OCI-M1 (cell line): ENCODE measurements at regions not wholly inside any gene's neighbourhood (a gene's known extent, or its start where the extent isn't known, plus 50 kb on each side); places are given as distances from the start of the nearest gene placed in this dataset.

Experiments
- DNase-seq: peaks from one replicate; lab custom pipeline; 2025; lab: John Stamatoyannopoulos, UW

DNA sequence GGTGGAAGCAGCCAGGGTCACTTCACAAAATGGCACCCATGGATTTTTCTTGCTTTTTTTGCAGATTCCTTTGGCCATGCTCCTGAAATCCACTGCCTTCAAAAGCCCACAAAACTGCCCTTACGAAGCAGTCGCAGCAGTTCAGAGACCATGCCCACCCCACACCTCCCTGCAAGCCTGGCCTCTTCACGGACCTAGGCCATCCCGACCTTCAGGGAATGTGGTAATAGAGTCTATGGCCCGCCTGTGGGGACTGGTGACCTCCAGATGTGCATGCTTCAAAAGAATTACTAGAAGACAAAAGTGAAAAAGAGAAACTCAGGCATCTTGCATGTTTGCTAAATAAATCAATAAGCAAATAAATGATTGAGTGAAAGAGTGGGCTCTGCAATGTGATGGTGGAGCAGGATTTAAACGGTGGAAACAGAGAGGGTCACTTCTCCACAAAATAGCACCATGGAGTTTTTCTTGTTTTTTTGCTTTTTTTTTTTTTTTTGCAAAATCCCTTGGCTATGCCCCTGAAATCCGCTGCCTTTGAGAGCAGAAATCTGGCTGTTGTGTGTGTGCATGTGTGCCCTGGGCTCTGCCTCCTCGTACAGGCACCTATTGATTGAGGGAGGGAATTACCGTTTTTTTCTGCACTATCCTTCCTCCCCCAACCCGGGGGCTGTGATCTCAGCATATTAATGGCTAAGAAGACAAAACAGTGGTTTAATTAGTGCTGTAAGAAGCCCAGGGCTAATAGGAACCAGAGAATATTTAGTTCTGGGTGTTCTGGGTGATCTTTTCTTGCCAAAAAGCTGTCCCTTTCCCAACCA is 107.4 kb downstream of the PXDC1 start:
- no peak for DNase-seq

DNA sequence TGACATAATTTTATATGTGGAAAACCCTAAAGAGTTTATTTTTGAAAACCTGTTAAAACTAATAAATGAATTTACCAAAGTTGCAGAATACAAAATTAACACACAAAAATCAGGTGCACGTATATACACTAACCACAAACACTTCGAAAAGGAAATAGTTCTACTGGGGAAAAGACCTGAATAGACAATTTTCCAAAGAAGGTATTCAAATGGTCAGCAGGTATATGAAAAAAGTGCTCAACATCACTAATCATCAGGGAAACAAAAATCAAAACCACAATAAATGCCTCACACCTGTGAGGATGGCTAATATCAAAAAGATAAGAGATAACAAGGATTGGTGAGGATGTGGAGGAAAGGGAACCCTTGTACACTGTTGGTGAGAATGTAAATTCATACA is 110.6 kb downstream of the PXDC1 start:
- no peak for DNase-seq

DNA sequence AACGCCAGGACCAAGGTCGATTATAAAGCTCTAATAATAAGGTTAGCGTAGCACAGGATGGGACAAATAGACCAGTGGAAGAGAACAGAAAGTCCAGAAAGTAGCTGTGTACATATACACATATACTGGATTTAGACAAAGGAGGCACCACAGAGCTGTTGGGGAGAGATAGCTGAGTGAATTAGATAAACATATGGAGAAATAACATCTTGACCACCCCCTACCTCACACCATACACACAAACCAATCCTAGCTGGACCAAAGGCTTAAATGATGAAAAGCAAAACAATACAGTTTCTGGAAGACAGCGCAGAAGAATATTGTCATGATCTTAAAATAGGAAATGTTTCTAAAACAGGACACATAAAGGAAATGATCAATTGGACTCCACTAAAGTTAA is 112.9 kb downstream of the PXDC1 start:
- DNase-seq, result peak; percentile 16

DNA sequence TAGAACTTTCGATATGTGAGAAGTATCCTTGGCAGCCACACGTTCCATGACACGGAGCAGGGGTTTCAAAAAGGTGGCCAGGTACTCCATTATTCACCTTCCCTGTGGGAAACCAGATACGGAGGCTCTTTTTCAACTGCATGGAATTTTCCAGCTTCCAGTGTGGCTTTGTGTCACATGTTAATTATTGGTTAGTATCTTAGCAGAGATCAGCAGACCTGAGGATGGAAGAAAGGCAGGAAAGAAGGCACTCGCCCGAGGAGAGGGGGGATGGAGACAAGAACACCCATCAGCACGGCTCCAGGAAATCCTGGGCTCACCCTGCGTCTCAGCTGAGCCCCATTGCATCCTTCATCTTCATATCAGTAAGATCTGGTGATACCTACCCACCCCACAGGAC is 115.5 kb downstream of the PXDC1 start:
- DNase-seq, result no peak

DNA sequence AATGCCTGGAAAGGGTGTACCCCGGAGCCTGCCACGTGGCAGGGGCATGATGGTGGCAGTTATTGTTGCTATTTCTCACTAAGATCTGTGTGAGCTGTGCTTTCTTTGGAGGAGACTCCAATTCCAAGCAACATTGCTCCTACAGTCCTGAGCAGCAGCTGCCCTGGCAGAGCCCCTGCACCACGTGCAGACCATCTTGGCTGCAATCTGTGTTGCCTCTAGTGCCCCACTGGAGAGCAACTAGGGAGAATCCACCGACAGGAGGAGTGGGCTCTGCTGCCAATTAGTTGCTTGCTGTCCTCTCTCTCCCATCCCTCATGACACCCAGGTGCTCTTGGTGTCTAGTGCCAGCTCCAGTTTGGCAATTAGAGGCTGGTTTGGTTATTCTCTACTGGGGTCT is 116.0 kb downstream of the PXDC1 start:
- DNase-seq, result no peak

DNA sequence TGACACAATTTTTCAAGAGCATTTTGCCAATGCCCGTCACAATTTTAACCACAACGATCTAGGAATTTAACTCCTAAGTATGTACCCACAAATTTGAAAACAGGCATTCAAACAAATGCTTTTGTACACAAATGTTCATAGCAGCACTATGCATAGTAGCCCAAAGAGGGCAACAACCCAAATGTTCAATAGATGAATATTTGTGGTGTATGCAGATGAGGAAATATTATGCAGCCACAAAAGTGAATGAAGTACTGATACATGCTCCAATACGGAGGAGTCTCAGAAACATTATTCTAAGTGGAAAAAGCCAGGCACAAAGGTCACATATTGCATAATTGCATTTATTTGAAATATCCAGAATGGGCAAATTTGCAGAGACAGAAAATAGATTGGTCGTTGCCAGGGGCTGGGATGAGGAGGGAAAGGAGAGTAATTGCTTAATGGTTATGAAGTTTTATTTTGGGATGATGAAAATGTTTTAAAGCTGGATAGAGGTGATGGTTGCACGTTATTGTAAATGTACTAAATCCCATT is 117.2 kb downstream of the PXDC1 start:
- no peak for DNase-seq

DNA sequence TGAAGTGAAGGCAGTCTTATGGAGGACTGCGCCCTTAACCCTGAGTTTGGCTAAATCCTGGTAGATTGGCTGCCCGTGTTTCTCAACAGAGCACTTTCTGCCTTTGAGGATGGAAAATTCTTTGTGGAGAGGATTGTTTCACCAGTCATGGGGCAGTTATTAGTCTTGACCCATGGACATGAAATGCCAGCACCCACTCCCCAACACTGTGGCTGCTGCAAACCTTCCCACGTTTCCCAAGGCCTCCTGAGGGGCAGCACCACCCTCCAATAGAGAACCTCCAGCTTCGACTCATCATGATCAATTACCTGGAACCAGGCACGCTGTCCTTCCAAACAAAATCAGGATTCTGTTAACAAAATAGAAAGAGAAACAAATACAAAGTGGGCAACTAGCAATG is 117.8 kb downstream of the PXDC1 start:
- DNase-seq, result no peak

DNA sequence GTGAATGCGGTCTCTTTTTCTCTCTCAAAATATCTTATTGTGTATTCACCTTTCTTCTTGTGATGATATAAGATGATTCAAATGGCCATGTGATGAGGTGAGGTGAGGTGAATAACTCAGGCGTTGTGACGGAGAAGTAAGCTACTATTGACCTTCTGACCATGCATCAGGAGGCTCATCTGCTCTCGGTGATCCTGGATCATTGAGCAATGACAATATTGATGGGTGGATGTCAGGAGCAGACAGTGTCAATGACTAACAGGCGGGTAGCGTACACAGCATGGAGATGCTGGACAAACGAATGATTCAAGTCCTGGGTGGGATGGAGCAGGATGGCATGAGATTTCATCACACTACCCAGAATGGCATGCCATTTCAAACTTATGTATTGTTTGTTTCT is 119.6 kb downstream of the PXDC1 start:
- no peak for DNase-seq

DNA sequence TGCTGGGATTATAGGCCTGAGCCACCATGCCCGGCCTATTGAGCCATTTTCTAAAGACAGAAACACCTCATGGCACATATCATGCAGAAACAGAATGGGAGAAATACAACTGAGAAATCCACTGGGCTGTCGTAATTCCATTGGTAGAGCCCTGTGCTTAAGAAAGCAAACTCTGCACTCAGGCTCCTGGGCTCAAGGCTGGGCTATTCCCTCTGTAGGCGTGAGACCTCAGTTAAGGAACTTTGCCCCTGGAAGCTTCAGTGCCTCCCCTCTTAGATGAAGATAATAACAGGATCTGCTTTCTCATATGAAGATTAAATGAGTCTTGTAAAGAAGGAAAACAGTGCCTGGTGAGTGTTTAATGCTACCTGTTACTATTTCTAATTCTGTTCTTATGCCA is 120.3 kb downstream of the PXDC1 start:
- no peak for DNase-seq

DNA sequence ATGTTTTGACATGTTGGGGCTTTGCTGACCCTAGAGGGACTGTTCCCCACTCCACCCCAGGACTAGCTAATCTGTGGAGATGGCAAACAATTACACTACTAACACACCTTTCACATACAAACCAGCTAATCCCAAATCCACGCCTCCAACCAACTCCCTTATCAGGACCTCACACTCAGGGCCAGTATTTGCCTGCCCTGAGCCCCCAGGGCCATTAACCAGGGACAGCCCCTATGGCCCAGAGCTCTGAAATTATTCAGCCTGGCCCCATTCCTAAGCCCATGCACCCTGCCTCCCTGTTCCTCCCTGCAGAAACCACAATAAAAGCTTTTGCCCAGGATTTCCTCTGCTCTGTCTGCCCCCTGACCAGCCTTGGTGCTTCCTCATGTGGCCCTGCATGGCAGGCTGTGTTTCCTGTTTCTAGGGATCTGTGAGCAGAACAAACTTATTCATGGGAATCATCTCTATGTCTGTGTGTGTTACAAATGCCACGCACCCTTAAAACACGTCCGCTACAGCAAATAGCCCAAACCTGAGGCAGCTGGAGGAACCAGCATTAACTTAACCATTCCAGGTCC is 121.2 kb downstream of the PXDC1 start:
- no peak for DNase-seq

DNA sequence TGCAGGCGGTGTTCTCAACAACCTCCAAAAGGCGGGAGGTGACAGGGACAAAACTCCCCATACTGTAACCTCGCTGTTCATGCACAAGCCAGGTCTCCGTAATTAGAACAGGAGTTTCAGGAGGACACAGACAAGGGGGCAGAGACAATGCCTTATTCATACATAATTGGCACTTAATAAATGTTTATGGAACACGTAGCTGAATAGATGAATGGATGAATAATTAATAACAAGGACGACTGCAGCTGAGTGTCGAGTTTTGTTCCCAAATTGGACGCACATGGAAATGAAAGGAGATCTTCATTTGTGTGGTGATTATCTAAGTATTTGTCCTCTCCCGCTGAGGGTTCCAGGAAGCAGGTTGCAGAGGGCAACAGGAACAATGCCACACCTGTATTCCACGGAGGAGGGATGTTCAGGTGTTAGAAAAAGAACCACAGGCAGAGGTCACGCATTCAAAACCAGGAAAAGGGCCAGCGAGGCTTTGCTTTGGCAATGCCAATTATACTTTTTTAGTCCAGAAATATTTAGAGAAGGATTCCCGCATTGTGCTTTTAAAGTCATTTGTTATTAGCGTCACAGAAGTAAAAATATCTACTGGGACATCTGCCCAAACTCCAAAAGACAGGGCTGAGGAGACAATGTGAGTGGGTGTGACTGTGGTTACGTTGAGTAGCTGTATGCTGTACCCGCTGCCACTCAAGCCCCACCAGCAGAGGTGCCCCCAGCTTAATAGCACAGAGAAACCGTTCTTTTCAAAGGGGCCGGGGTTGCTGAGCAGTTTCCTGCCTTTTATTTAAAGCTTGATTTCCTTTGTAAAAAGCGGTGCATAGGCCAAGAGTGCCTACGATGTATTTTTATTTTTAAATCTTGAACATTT is 123.3 kb downstream of the PXDC1 start:
- DNase-seq, result peak; percentile 9

DNA sequence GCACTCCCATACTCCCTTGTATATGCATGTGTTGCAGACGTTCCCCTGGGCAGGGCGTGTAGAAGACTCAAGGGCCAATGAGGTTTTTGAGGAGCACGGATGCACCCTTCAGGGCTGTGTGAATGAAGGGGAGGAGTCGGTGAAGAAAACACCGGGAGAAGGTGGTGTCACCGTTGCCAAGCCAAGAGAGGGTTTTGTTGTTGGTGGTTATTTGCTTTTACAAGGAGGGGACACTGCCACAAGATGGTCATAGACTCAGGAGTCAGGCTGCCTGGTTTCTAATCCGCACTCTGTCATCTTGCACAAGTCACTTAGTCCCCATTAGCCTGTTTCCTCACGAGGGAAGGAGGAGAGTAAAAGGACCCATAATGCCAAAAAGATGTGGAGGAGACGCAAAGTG is 124.0 kb downstream of the PXDC1 start:
- DNase-seq, result no peak

DNA sequence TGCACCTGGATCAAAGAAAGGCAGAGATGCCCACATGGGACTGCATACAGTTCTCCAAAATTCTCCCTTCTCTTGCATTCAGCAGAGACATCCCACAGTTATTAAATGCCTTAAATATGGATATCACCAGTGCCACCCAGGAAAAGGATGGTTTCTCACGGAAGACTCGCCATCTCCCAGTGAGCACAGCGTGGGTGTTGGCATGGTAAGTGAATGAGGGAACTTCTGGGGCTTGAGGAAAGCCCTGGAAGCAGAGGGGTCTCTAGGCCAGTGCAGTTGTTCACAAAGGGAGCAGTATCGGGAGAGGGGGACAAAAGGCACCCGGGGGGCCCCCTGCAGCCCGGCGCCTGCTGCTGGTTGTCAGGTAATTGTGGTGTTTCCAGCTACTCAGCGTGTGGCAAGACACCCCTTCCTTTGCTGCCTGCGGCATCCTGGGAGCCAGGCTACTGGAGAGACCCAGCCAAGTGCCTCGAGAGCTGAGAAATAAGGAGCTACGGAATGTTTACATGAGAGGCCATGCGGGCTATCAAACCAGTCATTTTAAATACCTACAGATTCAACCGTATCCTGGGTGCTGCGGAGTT is 125.4 kb downstream of the PXDC1 start:
- DNase-seq, result no peak

DNA sequence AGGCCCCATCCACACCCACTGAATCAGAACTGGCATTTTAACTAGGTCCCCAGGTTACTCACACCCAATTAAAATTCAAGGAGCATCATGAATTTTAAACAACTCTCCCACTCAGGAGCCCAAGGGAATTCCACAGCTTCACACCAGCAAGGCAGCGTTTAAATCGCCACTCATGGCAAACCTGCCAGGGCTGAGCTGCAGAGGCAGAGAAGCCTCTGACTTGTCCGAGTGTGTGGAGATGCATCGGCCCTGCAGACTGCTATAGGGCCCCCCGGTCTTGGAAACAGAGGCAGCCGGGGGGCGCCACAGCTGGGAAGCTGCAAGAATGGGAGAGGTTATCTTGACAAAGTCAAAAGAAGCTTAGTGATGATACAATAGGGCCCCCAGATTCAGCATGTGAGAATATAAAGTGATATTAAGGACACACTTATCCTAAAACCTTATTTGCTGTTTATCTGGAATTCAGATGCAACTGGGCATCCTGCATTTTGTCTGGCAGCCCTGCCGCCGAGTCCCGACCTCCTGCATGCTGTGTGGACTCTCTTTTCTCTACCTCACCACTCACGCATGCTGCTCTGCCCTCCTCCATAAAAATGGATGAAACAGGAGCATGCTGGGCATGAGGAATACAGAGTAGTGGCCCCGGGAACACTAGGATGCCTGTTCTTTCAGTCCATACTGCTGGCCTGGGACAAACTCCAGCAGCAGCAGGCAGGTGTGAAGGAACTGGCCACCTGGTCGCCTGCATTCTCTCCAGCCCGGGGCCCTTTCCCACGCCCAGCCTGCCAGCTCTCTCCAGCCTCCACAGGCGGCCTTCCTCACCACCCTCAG is 126.1 kb downstream of the PXDC1 start:
- DNase-seq, result no peak

DNA sequence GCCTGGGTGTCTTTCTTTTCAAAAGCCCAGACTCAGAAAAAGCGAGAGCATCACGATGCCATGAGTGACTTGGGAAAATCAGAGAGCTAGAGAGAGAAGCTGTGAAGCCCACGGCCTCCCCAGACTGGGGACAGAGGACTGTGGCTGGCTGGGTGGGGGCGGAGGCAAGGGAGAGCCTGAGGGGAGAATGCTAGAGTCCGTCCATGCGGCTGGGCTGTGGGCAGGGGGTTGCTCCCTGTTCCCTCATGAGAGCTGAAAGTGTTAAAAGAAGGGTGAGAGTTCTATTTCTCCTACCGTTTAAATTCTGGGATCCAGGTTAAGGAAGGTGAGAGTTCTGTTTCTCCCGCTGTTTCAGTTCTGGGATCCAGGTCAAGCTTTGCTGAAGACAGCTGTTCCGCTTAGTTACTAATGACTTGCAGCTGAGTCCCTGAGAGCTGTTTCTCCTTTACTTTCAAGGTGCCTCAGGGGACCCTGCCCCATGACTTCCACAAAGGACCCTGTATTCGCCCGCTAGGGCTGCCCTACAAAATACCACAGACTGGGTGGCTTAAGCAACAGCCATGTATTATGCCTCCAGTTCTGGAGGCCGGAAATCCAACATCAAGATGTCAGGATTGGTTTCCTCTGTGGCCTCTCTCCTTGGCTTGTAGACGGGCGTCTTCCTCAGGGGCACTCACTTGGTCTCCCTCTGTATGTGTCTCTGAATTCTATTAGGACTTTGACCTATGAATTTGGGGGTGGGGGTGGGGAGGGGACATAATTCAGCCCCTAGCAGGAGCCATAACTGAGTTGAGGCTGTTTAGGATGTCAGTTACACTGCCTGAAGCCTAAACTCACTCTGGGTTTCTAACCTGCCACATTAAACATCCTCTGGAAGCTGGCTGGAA is 127.0 kb downstream of the PXDC1 start:
- DNase-seq, result no peak

DNA sequence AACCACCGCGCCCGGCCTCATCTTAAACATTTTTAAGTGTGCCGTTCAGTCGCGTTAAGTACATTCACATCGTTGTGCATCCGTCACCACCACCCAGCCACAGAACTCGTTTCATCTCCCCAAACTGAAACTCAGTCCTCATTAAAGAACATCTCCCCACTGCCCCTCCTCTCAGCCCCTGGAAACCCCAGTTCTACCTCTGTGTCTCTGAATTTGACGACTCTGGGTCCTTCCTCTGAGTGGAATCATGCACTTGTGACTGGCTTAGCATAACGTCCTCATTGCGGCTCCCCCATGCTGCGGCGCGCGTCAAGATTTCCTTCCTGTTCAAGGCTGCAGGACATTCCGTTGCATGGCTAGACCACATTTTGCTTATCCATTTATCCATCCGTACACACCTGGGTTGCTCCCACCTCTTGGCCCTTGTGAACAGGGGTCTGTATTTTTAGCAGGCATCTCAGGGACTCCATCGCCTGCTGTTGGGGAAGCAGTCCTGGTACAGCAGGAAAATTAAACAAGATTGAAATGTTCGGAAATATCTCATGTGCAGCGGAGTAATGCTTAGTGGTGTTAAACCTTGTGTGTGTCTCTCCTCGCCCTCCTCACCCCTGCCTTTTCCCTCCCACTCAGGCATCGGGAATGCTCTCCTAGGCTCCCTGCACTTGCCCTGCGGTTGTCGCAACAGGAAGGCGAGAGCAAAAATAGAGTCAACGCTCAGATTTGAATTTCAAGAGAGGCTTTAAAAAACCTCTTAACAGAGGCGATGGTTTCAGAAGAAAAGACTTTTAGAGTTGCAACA is 127.9 kb downstream of the PXDC1 start:
- no peak for DNase-seq

DNA sequence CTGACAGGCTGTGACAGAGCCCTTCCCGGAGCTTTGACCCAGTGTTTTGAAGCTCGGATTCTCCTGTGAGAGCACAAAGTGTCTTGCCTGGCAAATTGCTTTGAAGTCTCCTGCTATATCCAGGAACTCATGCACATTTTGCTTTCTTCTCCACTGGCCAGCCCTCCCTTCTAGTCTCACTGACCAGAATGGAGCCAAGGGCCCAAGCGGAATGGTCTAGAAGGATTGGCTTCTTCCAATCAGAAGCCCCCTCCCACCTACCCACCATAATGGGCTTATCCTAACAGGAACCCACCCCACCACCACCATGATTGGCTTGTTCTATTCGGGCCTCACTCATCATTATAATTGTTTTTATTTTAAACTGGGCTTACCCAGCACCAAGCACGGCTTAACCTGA is 130.1 kb downstream of the PXDC1 start:
- no peak for DNase-seq

DNA sequence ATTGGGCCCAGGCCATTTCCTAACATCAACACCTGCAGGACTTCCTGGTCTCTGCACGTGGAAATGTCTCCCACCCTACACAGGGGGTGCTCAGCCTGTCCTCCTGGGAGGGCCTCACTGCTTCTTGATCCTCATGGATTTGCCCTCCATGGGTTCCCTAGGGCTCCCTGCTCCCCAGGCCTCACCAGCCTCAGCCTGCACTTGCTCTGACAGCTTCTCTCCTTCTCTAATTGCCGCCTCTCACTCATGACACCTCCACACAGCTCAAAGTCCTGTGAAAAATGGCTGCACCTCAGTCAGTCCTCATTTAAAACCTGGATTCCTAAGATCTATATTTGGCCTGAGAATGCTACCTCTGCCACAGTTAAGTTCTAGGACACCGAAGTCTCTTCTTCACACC is 130.6 kb downstream of the PXDC1 start:
- DNase-seq, result no peak

DNA sequence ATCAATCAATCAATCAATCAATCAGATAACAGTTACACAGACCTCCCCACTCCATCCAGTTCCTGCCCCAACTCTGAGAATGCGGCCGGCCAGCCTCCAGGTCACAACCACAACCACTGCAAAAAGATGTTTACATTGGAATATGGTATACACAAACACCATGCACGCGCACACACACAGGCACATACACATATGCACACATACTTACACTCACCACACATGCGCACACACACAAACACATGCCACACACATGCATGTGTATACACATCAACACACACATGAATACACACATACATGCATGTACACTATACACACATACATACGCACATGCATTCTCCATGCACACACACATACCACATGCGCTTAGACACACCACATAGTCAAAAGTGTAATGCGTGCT is 131.1 kb downstream of the PXDC1 start:
- DNase-seq, result no peak

DNA sequence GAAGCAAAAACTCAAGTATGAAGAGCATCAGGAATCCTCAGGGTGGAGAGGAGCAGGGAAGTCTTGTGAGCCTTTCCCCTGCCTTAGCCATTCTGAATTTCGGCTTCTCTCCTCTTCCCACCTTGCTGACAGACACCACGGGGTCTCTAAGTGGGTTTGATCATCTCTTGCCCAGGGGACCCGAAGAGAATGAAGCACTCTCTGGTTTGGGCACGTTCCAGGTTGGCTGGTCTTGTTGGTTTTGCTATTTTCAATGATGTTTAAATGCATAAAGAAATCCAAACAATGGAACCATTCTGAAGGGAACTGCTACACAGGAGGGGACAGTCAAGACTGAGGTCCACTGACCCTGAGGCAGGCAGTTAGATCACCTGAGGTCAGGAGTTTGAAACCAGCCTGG is 131.7 kb downstream of the PXDC1 start:
- DNase-seq, result no peak
